HUES64 (cell line): ENCODE measurements at regions not wholly inside any gene's neighbourhood (a gene's known extent, or its start where the extent isn't known, plus 50 kb on each side); places are given as distances from the start of the nearest gene placed in this dataset.
"Not testable (repeated sequence)": the region's sequence is repeated elsewhere in the genome, so short reads cannot be mapped to it uniquely, and the experiment has no call there.

ENCODE experiments used
- H3K27ac ChIP-seq: 2 replicates; pipeline ENCODE4 v1.7.0; 2013; ENCODE audit warnings: low read depth, low read length, inconsistent platforms
- H3K27me3 ChIP-seq: 2 replicates; pipeline ENCODE4 v1.6.1; 2013; ENCODE audit warnings: mild to moderate bottlenecking, low read length; ENCODE audit not compliant: insufficient read depth
- H3K36me3 ChIP-seq: 2 replicates; pipeline ENCODE4 v1.6.1; 2013; ENCODE audit warnings: mild to moderate bottlenecking, low read length; ENCODE audit not compliant: insufficient read depth
- H3K4me1 ChIP-seq: 2 replicates; pipeline ENCODE4 v1.6.1; 2013; ENCODE audit warnings: mild to moderate bottlenecking, low read length, moderate library complexity; ENCODE audit not compliant: insufficient read depth
- H3K4me3 ChIP-seq: 2 replicates; pipeline ENCODE4 v1.5.1; 2013; ENCODE audit warnings: mild to moderate bottlenecking, low read length, moderate library complexity
- H3K9ac ChIP-seq: 2 replicates; pipeline ENCODE4 v1.6.1; 2013; ENCODE audit warnings: mild to moderate bottlenecking, low read depth, low read length
- H3K9me3 ChIP-seq: 2 replicates; pipeline ENCODE4 v1.6.1; 2013; ENCODE audit warnings: low read depth, low read length; ENCODE audit not compliant: insufficient read depth
- WGBS: fragments of 150-250, 120-280 bp; methylation state at CpG from one replicate; pipeline ENCODE4 v1.1.7; 2013; ENCODE audit warnings: missing lambda C conversion rate; 5-methylcytosine and 5-hydroxymethylcytosine counted together

DNA sequence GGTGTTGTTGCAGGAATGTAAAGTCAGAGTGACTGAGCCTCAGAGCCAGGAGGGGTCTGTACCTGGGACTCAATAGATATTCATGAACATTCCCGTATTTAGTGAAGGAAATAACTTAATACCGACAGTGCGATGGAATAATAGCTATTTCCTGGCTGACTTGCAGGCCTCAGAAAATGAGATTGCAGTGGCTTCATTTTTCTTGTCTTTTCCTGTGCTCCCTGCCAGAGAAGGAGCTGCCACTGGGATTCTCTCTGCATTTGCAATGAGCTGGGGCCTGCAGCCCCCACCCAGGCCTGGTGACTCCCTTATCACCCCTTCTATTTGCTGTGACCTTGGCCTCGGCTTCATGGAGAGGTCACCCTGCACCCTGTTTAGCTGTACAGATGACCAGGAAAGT is 173.4 kb downstream of the MIAT start:
- Histone ChIP-seq H3K4me3 (no peak overlapping the region), H3K27ac (no peak overlapping the region), H3K27me3 (no peaks in the 10 kb centered on the region), H3K36me3 (no peaks in the 10 kb centered on the region), H3K9me3 (no peaks in the 10 kb centered on the region), H3K4me1 (no peaks in the 10 kb centered on the region), H3K9ac (no peak overlapping the region)
- WGBS: 90% methylated on average over 4 of the region's 4 CpGs

DNA sequence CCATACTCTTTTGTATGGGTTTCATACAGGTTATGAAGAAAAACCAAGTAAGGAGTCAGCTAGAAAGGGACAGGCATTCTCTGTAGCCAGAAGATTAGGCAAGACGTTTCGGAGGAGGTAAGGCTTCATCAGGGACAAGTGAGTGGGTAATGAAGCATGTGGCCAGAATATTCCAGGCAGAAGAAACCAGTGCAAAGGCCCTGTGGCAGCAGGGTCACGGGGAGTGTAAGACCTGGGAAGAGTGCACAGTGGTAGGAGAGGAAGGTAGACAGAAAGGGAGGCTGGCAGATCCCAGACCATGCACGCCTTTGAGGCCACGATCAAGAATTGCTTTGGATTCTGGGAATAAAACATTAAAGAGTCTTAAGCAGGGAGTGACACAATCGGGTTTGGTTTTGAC is 177.6 kb downstream of the MIAT start:
- H3K36me3 ChIP-seq: no peaks in the 10 kb centered on the region
- no peak overlapping the region for H3K9ac ChIP-seq
- H3K27ac ChIP-seq: no peak overlapping the region
- H3K9me3 ChIP-seq: no peaks in the 10 kb centered on the region
- 0 out of 2 replicates have a peak, but pooled peaks cover 3% of the 10 kb centered on the region for H3K4me1 ChIP-seq
- H3K4me3 ChIP-seq: no peak overlapping the region
- H3K27me3 ChIP-seq: no peaks in the 10 kb centered on the region
- WGBS: 90% methylated on average over 6 of the region's 6 CpGs

DNA sequence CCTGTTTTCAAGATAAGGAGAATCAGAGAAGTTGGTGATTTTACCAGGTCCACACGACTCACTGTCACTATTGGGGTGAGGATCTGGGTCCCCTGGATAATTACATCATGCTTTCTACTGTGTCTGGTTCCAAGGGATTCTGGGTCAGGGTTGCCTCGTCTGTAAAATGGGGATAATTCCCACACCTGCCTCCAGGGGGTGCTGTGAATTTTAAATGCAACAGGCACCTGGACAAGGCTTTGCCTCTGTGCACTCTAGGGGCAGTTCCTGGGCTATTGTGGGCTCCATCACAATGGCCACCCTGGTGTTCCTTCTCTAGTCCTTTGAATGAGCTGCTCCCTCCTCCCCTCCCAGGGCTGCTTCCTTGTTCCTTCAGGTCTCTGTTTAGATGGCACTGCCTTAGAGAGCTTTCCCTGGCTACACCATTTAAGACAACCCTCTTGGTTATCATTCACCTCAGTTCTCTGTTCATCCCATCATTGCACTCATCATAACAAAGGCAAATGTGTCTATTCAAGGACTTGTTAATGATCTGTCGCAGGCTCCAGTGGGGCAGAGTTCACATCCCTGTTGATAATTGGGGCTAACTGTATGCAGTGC is 178.6 kb downstream of the MIAT start:
- 0 out of 2 replicates have a peak, but pooled peaks cover 3% of the 10 kb centered on the region for H3K4me1 ChIP-seq
- H3K36me3 ChIP-seq: no peaks in the 10 kb centered on the region
- H3K27me3 ChIP-seq: no peaks in the 10 kb centered on the region
- H3K4me3 ChIP-seq: no peak overlapping the region
- H3K27ac ChIP-seq: no peak overlapping the region
- no peaks in the 10 kb centered on the region for H3K9me3 ChIP-seq
- H3K9ac ChIP-seq: no peak overlapping the region
- WGBS: 34% methylated on average over 3 of the region's 3 CpGs

DNA sequence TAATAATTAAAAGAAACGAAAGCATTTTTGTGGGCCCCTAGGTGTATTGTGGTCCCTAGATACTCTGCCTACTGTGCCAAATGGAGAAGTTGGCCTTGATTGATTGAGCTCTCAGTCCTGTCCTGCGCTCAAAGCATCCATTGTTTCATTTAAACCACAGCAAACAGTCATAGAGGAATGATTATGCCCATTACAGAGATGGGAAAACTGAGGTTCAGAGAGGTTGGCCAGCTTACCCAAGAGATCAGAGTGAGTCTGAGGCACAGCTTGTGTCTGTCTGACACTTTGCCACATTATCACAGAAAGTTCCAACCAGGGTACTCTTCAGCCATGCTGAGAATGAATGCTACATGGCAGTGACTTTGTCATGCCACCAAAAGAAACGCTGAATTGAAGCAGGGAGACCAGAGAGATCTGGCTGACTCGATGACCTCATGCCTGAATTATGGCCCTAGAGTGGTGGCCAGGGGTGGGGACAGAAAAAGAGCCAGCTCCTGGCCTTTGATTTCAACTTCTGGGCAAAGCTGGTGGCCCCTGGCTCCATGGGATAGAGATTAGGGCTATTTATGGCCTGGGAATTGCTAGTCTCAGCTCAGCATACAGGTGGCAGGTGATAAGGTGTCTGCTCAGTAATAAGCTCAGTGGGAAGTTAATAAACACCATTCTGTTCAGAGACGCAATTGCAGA is 180.5 kb downstream of the MIAT start:
- H3K4me1 ChIP-seq: 0 out of 2 replicates have a peak, but pooled peaks cover 3% of the 10 kb centered on the region
- H3K9ac ChIP-seq: no peak overlapping the region
- no peaks in the 10 kb centered on the region for H3K9me3 ChIP-seq
- H3K4me3 ChIP-seq: no peak overlapping the region
- WGBS: 48% methylated on average over 5 of the region's 5 CpGs
- H3K27ac ChIP-seq: no peak overlapping the region
- no peaks in the 10 kb centered on the region for H3K36me3 ChIP-seq
- no peaks in the 10 kb centered on the region for H3K27me3 ChIP-seq

DNA sequence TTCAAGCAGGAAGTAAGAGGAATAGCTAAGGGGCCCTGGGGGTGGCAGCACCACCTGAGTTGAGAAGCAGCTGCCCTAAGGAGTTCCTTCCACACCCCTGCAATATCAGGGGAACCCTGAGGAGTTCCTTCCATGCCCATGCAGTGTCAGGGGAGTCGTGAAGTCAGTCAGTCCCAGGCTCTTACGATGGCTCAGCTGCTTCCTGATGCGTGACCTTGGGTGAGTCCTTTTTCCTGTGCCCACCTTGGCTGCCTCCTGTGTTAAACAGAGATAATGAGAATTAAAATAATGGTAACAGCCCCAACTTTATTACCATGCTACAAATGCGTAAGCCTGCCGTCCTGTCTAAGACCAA is 181.1 kb downstream of the MIAT start:
- Histone ChIP-seq H3K36me3 (no peaks in the 10 kb centered on the region), H3K4me3 (no peak overlapping the region), H3K27ac (no peak overlapping the region), H3K27me3 (no peaks in the 10 kb centered on the region), H3K9me3 (no peaks in the 10 kb centered on the region), H3K9ac (no peak overlapping the region), H3K4me1 (0 out of 2 replicates have a peak, but pooled peaks cover 3% of the 10 kb centered on the region)
- WGBS: 79% methylated on average over 3 of the region's 5 CpGs

DNA sequence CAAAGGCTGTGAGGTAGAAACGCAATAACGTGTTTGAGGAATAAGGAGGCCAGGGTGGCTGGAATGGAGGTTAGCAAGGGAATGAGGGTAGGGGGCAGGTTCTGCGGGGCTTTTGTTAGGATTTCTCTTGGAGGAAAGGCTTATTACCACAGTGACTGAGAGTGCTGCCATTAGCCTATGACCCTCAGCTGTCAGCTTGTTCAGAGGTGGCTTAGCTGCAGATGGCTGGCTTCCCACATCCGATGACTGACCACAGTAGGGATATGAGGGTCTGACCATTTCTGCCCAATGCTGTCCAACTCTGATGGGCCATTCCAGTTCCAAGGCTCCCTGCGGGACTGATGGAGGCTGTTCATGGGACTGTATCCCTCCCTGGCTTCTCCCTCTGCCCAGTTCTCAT is 181.8 kb downstream of the MIAT start:
- no peaks in the 10 kb centered on the region for H3K9me3 ChIP-seq
- 92% methylated on average over 5 of the region's 5 CpGs for WGBS
- no peaks in the 10 kb centered on the region for H3K27me3 ChIP-seq
- no peak overlapping the region for H3K4me3 ChIP-seq
- no peak overlapping the region for H3K27ac ChIP-seq
- H3K36me3 ChIP-seq: no peaks in the 10 kb centered on the region
- 0 out of 2 replicates have a peak, but pooled peaks cover 3% of the 10 kb centered on the region for H3K4me1 ChIP-seq
- no peak overlapping the region for H3K9ac ChIP-seq

DNA sequence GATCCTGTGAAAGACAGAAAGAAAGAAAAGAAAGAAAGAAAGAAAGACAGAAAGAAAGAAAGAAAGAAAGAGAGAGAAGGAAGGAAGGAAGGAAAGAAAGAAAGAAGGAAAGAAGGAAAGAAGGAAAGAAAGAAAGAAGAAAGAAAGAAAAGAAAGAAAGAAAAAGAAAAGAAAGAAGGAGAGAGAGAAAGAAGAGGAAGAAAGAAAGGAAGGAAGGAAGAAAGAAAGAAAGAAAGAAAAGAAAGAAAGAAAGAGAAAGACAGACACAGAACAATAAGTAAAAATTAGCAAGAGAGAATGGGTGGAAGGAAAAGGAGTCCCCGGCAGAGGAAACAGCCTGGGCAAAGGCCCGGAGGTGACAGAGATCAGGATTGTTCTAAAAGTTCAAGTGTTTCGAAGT is 183.4 kb downstream of the MIAT start:
- not testable (repeated sequence) for H3K4me3 ChIP-seq, H3K27ac ChIP-seq, H3K27me3 ChIP-seq, H3K9ac ChIP-seq, H3K4me1 ChIP-seq, H3K9me3 ChIP-seq, H3K36me3 ChIP-seq
- 93% methylated on average over 3 of the region's 3 CpGs for WGBS

DNA sequence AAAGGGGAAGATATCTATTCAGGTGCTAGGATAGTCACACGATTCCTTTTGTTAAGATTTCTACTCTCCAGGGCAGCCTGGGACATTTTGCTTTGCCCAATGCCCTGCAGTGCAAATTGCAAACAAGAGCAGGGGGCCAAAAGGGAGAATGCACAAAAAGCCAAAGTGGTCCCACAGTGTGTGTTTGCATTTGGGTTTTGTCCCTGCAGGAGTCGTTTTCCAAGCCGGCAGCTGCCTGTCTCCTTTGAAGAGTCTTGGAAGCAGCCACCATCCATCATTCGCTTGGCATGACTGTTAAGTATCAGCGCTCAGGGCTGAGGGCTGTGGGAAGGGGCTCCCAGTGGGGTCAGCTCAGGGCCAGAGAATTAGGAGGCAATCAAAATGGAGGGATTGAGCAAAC is 184.7 kb downstream of the MIAT start:
- no peaks in the 10 kb centered on the region for H3K9me3 ChIP-seq

DNA sequence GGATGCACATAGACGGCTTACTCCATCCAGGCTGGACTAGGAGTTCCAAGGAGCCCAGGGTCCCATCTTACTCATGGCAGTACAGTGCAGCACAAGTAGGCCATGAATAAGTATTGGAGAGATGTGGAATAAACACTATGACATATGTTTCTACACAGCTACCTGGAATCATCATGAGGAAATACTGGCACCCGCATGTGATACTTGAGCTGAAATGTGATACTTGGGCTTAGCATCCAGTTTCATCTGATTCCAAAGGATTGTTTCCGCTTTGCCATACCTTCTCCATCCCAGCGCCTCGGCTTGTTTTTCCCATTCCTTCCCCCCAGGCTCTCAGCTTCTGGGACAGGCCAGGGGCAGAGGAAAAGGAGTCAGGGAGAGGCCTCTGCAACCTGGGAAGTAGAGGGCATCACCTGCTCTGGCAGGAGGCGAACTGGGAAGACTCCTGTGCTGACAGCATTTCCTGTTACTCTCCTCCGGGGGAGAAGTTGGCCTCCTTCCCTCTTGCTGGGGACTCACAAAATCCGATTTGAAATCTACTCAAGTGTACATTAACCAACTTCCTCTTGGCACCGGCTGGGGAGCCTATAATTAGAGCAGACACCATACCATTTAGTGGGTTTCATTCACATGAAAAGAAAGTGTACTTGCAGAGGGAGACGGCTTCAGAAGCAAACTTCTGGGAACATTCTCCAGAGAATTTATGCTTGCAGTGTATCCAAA is 187.8 kb downstream of the MIAT start:
- Histone ChIP-seq H3K9me3 (no peaks in the 10 kb centered on the region), H3K27ac (no peak overlapping the region), H3K4me3 (no peak overlapping the region), H3K9ac (no peak overlapping the region), H3K4me1 (no peaks in the 10 kb centered on the region; the same call in 1 of the 2 replicates), H3K27me3 (no peaks in the 10 kb centered on the region), H3K36me3 (no peaks in the 10 kb centered on the region)
- 69% methylated on average over 10 of the region's 10 CpGs for WGBS

More for the DNA sequence above, 184.7 kb downstream of the MIAT start:
- Histone ChIP-seq H3K4me1 (no peaks in the 10 kb centered on the region), H3K27ac (no peak overlapping the region), H3K9ac (no peak overlapping the region), H3K36me3 (no peaks in the 10 kb centered on the region), H3K27me3 (no peaks in the 10 kb centered on the region), H3K4me3 (no peak overlapping the region)
- WGBS: 45% methylated on average over 5 of the region's 5 CpGs

DNA sequence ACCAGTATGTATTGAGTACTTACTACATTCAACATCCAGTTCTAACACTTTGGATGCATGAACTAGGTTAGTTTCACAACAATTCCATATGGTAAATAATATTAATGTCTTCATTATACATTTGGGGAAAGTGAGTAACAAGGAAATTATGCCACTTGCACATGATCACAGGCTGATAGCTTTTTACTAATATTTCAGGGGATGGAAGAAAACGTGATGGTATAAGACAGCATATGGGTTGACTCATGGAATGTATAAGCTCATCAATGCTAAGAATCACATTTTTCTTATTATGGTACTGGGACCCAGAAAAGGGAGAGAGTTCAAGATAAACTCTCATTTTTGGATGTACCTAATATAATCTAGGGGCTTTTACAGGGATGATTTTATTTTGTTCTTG is 188.7 kb downstream of the MIAT start:
- H3K36me3 ChIP-seq: no peaks in the 10 kb centered on the region
- no peak overlapping the region for H3K9ac ChIP-seq
- no peaks in the 10 kb centered on the region; the same call in 1 of the 2 replicates for H3K4me1 ChIP-seq
- H3K9me3 ChIP-seq: no peaks in the 10 kb centered on the region
- no peak overlapping the region for H3K4me3 ChIP-seq
- WGBS: 91% methylated on average over 1 of the region's 1 CpG
- H3K27me3 ChIP-seq: no peaks in the 10 kb centered on the region
- no peak overlapping the region for H3K27ac ChIP-seq

DNA sequence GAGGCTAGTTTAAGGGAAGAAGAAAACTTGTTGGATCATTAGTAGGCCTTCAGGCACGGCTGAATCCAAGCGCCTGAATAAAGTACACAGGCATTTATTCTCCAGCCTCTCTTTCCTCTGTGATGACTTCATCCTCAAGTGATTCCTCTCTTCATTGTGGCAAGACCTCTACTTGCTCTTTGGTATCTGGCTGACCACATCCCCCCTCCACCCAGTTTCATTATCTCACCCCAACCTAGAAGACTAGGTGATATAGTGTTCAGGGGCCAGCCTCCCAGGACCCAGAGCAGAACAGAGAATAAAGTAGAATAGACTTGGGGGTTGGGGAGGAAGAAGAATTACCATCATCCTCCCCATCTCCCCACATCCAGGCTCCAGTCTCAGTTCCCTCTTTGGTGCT is 189.3 kb downstream of the MIAT start:
- no peaks in the 10 kb centered on the region; the same call in 1 of the 2 replicates for H3K4me1 ChIP-seq
- H3K9me3 ChIP-seq: no peaks in the 10 kb centered on the region
- no peak overlapping the region for H3K9ac ChIP-seq
- 98% methylated on average over 2 of the region's 2 CpGs for WGBS
- no peaks in the 10 kb centered on the region for H3K27me3 ChIP-seq
- H3K36me3 ChIP-seq: no peaks in the 10 kb centered on the region
- H3K4me3 ChIP-seq: no peak overlapping the region
- H3K27ac ChIP-seq: no peak overlapping the region
